ENCODE measurements at regions not wholly inside any gene's neighbourhood (a gene's known extent, or its start where the extent isn't known, plus 50 kb on each side); places are given as distances from the start of the nearest gene placed in this dataset.

DNA sequence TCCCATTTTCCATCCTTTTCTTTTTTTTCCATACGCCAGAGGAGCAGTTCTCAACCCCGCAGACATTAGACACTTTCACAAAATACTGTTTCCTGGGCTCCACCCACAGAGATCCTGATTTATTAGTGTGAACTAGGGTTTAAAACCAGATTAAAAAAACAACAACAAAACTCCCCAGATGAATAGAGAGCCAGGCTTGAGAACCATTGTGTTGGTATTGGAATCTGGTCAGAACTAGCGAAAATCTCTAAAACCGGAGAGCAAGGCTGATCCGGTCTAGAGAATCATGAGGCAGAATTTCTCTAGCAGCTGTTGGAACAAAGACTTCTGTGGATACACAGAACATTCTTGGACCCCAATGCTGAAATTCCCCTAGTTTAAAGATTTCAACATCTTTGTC is 173.0 kb downstream of the PCSK1 start:
- TF ChIP-seq, protein P1, sequence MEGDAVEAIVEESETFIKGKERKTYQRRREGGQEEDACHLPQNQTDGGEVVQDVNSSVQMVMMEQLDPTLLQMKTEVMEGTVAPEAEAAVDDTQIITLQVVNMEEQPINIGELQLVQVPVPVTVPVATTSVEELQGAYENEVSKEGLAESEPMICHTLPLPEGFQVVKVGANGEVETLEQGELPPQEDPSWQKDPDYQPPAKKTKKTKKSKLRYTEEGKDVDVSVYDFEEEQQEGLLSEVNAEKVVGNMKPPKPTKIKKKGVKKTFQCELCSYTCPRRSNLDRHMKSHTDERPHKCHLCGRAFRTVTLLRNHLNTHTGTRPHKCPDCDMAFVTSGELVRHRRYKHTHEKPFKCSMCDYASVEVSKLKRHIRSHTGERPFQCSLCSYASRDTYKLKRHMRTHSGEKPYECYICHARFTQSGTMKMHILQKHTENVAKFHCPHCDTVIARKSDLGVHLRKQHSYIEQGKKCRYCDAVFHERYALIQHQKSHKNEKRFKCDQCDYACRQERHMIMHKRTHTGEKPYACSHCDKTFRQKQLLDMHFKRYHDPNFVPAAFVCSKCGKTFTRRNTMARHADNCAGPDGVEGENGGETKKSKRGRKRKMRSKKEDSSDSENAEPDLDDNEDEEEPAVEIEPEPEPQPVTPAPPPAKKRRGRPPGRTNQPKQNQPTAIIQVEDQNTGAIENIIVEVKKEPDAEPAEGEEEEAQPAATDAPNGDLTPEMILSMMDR (IDR thresholded peaks at IDR 0.05), result no peak
- TF ChIP-seq POLR2A (IDR thresholded peaks at IDR 0.05), result no peak
